Esophagus muscularis mucosa (tissue), 4 donors: ENCODE measurements at regions not wholly inside any gene's neighbourhood (a gene's known extent, or its start where the extent isn't known, plus 50 kb on each side); places are given as distances from the start of the nearest gene placed in this dataset.

Experiments used
- DNase-seq: peaks from one replicate; pipeline ENCODE4 v3.0.0-alpha.2; 2017; ENCODE audit errors: extremely low spot score
- H3K27ac ChIP-seq, 4 donors: fragments of 200-600 bp; sonication (generic); replicated peaks in 1 of 4; 1 replicate in 3 of 4; 2 replicates in 1 of 4; pipeline ENCODE4 v1.5.1; 2016 to 2019; ENCODE audit warnings: mild to moderate bottlenecking in 1 of 4
- H3K27me3 ChIP-seq, 4 donors: fragments of 200-600 bp; sonication (generic); one replicate each; pipeline versions ENCODE4 v1.5.1 to v1.6.0; 2016 to 2019
- H3K36me3 ChIP-seq, 4 donors: fragments of 200-600 bp; sonication (generic); one replicate each; pipeline ENCODE4 v1.5.1; 2016 to 2019
- H3K4me1 ChIP-seq, 4 donors: fragments of 200-600 bp; sonication (generic); one replicate each; pipeline ENCODE4 v1.5.1; 2016 to 2019
- H3K4me3 ChIP-seq, 4 donors: fragments of 200-600 bp; sonication (generic); 1 replicate in 2 of 4; 2 replicates in 2 of 4; pipeline ENCODE4 v1.5.1; 2016 to 2019; ENCODE audit warnings: mild to moderate bottlenecking in 4 of 4, moderate library complexity in 1 of 4
- H3K9me3 ChIP-seq, 4 donors: fragments of 200-600 bp; sonication (generic); 1 replicate in 3 of 4; 2 replicates in 1 of 4; pipeline ENCODE4 v1.5.1; 2016 to 2019
- CTCF ChIP-seq, 3 experiments: fragments of 200-600 bp in 2 of 3; fragments of 450-650 bp in 1 of 3; sonication (generic) in 2 of 3; IDR thresholded peaks; one replicate each; pipeline ENCODE4 v1.5.1; 2017 to 2019; ENCODE audit warnings: antibody characterized with exemption in 3 of 3, mild to moderate bottlenecking in 2 of 3, moderate library complexity in 1 of 3
- EP300 ChIP-seq: sonication (generic); formaldehyde crosslinking; IDR thresholded peaks from one replicate; pipeline ENCODE4 v1.6.1; 2017; ENCODE audit warnings: antibody characterized with exemption
- POLR2A ChIP-seq: fragments of 450-650 bp; IDR thresholded peaks from one replicate; pipeline ENCODE4 v1.6.1; 2017; ENCODE audit warnings: antibody characterized with exemption, moderate library complexity, mild to moderate bottlenecking, low read depth
- POLR2AphosphoS5 ChIP-seq, 2 donors: sonication (generic); formaldehyde crosslinking; IDR thresholded peaks; one replicate each; pipeline ENCODE4 v1.6.1; 2017; ENCODE audit warnings: antibody characterized with exemption in 2 of 2
- WGBS: methylation state at CpG from one replicate; pipeline ENCODE4 v1.1.5; 2018; 5-methylcytosine and 5-hydroxymethylcytosine counted together
- intact Hi-C: fragments of 100-400 bp; cut with DNase I; formaldehyde crosslinking; loops from one replicate; pipeline ENCODE4 v1.15.1; 2023

GRCh38 chr10:111593578-111593977 lies 516.7 kb downstream of the ADRA2A start:
- Histone ChIP-seq H3K9me3 (no peaks in the 10 kb centered on the region), H3K27me3 (no peaks in the 10 kb centered on the region), H3K4me1 (no peaks in the 10 kb centered on the region), H3K4me3 (no peak overlapping the region), H3K36me3 (no peaks in the 10 kb centered on the region), H3K27ac (no peak overlapping the region)
- DNase-seq: no peak
- 54% methylated on average over 3 of the region's 3 CpGs for WGBS
- intact Hi-C loops: no loop called here
- TF ChIP-seq POLR2AphosphoS5 (IDR thresholded peaks at IDR 0.05) (no peak), EP300 (no peak), CTCF (IDR thresholded peaks at IDR 0.05) (no peak), POLR2A (no peak)

- DNase-seq: no peak
- no peak overlapping the region for H3K4me3 ChIP-seq
- no peaks in the 10 kb centered on the region for H3K4me1 ChIP-seq
- no peaks in the 10 kb centered on the region for H3K9me3 ChIP-seq
- intact Hi-C loops: no loop called here
- no peaks in the 10 kb centered on the region for H3K36me3 ChIP-seq
- no peak overlapping the region for H3K27ac ChIP-seq
- TF ChIP-seq POLR2A: no peak
- no peak for TF ChIP-seq EP300
- no peak for TF ChIP-seq POLR2AphosphoS5 (IDR thresholded peaks at IDR 0.05)
- TF ChIP-seq CTCF (IDR thresholded peaks at IDR 0.05): no peak
- WGBS: 75% methylated on average over 3 of the region's 3 CpGs
- no peaks in the 10 kb centered on the region for H3K27me3 ChIP-seq
Measured at GRCh38 chr10:111595173-111595572, 518.3 kb downstream of the ADRA2A start.

GRCh38 chr10:111598433-111599059 lies 521.7 kb downstream of the ADRA2A start:
- DNase-seq: peak; percentile 81
- intact Hi-C loops: no loop called here
- Histone ChIP-seq H3K27ac (no peak overlapping the region), H3K4me1 (no peaks in the 10 kb centered on the region), H3K36me3 (no peaks in the 10 kb centered on the region), H3K27me3 (no peaks in the 10 kb centered on the region), H3K4me3 (no peak overlapping the region), H3K9me3 (no peaks in the 10 kb centered on the region)
- TF ChIP-seq POLR2A (no peak), CTCF (IDR thresholded peaks at IDR 0.05) (peak; percentile 36 to 70 (median 49))
- WGBS: 36% methylated on average over 6 of the region's 6 CpGs

- 82% methylated on average over 2 of the region's 2 CpGs for WGBS
- H3K36me3 ChIP-seq: no peaks in the 10 kb centered on the region
- no peaks in the 10 kb centered on the region for H3K4me1 ChIP-seq
- no peak overlapping the region for H3K4me3 ChIP-seq
- no peak for TF ChIP-seq CTCF (IDR thresholded peaks at IDR 0.05)
- TF ChIP-seq POLR2AphosphoS5 (IDR thresholded peaks at IDR 0.05): no peak
- TF ChIP-seq EP300: no peak
- no peak for TF ChIP-seq POLR2A
- H3K9me3 ChIP-seq: no peaks in the 10 kb centered on the region
- intact Hi-C loops: no loop called here
- peak; percentile 57 for DNase-seq
- no peak overlapping the region for H3K27ac ChIP-seq
- no peaks in the 10 kb centered on the region for H3K27me3 ChIP-seq
Measured at GRCh38 chr10:111599943-111600342, 523.1 kb downstream of the ADRA2A start.

- H3K4me3 ChIP-seq: no peak overlapping the region
- intact Hi-C loops: no loop called here
Measured at GRCh38 chr10:111600772-111601171, 523.9 kb downstream of the ADRA2A start.

More at GRCh38 chr10:111600772-111601171, 523.9 kb downstream of the ADRA2A start:
- Histone ChIP-seq H3K27me3 (no peaks in the 10 kb centered on the region), H3K4me1 (no peaks in the 10 kb centered on the region), H3K9me3 (no peaks in the 10 kb centered on the region), H3K27ac (no peak overlapping the region), H3K36me3 (no peaks in the 10 kb centered on the region)
- TF ChIP-seq EP300 (no peak), POLR2AphosphoS5 (IDR thresholded peaks at IDR 0.05) (no peak), CTCF (IDR thresholded peaks at IDR 0.05) (no peak), POLR2A (no peak)
- peak; percentile 68 for DNase-seq
- WGBS: 63% methylated on average over 3 of the region's 3 CpGs
